ENCODE measurements at regions not wholly inside any gene's neighbourhood (a gene's known extent, or its start where the extent isn't known, plus 50 kb on each side); places are given as distances from the start of the nearest gene placed in this dataset.

GRCh38 chr18:50444539-50444938, 69.7 kb downstream of the SKA1 start:
- no peak for TF ChIP-seq CTCF (IDR thresholded peaks at IDR 0.05; ENCODE audit: extremely low read depth, insufficient read depth, missing control alignments)
- no peak for DNase-seq (ENCODE audit: low spot score)
- in situ Hi-C loops (cut with MboI; ENCODE audit: low pct_unique_long_range_greater_than_20kb, low sequenced_read_pairs, unreplicated experiment): no loop called here

- no peak for TF ChIP-seq CTCF (IDR thresholded peaks at IDR 0.05; ENCODE audit: extremely low read depth, insufficient read depth, missing control alignments)
- in situ Hi-C loops (cut with MboI; ENCODE audit: low pct_unique_long_range_greater_than_20kb, low sequenced_read_pairs, unreplicated experiment): no loop called here
- no peak for DNase-seq (ENCODE audit: low spot score)
Observed at GRCh38 chr18:50446629-50447028, 71.8 kb downstream of the SKA1 start.

- DNase-seq (ENCODE audit: low spot score): no peak
- no peak for TF ChIP-seq CTCF (IDR thresholded peaks at IDR 0.05; ENCODE audit: extremely low read depth, insufficient read depth, missing control alignments)
- in situ Hi-C loops (cut with MboI; ENCODE audit: low pct_unique_long_range_greater_than_20kb, low sequenced_read_pairs, unreplicated experiment): no loop called here
Observed at GRCh38 chr18:50447102-50447741, 72.4 kb downstream of the SKA1 start.

- in situ Hi-C loops (cut with MboI; ENCODE audit: low pct_unique_long_range_greater_than_20kb, low sequenced_read_pairs, unreplicated experiment): no loop called here
- no peak for DNase-seq (ENCODE audit: low spot score)
- TF ChIP-seq CTCF (IDR thresholded peaks at IDR 0.05; ENCODE audit: extremely low read depth, insufficient read depth, missing control alignments): no peak
Observed at GRCh38 chr18:50447952-50448351, 73.1 kb downstream of the SKA1 start.

GRCh38 chr18:50451100-50451842, 76.4 kb downstream of the SKA1 start:
- in situ Hi-C loops (cut with MboI; ENCODE audit: low pct_unique_long_range_greater_than_20kb, low sequenced_read_pairs, unreplicated experiment): no loop called here
- DNase-seq (ENCODE audit: low spot score): no peak
- no peak for TF ChIP-seq CTCF (IDR thresholded peaks at IDR 0.05; ENCODE audit: extremely low read depth, insufficient read depth, missing control alignments)

GRCh38 chr18:50453014-50453680, 78.3 kb downstream of the SKA1 start:
- TF ChIP-seq CTCF (IDR thresholded peaks at IDR 0.05; ENCODE audit: extremely low read depth, insufficient read depth, missing control alignments): no peak
- no peak for DNase-seq (ENCODE audit: low spot score)
- in situ Hi-C loops (cut with MboI; ENCODE audit: low pct_unique_long_range_greater_than_20kb, low sequenced_read_pairs, unreplicated experiment): no loop called here
